Activated T-helper 9 cell treated with anti-CD3 and anti-CD28 coated beads, Interleukin-2, amount 50 U/mL, for 16 hours (primary cell): ENCODE measurements at regions not wholly inside any gene's neighbourhood (a gene's known extent, or its start where the extent isn't known, plus 50 kb on each side); places are given as distances from the start of the nearest gene placed in this dataset.

Experiments
- DNase-seq: peaks from one replicate; pipeline ENCODE4 v3.0.0-alpha.2; 2020; ENCODE audit warnings: low read depth

DNA sequence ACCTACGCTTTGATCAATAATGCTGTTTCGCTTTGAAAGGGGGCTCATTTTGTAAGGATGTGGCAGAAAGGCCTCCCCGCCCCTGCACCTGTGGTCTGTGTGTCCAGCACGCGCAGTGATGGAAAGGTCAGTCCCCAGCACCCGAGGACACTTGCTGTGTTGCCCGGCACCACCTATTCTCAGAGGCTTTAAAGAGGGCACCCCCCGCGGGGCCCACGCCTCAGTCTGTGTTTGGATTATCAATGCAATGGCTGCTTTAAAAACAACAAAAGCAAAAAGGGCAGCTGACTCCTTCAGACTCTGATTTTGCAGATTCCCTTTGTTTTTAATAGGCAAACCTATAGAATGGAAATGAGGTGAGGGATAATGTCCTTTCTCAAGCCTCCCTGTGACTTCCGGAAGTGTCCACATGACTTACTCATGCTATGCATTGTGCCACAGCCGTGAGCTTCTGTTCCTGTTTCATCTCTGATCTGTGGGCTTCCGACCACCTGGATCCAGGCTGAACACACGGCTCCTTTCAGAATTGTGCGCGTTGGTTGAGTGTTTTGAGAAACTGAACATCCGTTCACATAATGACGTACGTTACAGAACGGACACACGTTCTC lies 416.2 kb downstream of the IRX2 start:
- no peak for DNase-seq

DNA sequence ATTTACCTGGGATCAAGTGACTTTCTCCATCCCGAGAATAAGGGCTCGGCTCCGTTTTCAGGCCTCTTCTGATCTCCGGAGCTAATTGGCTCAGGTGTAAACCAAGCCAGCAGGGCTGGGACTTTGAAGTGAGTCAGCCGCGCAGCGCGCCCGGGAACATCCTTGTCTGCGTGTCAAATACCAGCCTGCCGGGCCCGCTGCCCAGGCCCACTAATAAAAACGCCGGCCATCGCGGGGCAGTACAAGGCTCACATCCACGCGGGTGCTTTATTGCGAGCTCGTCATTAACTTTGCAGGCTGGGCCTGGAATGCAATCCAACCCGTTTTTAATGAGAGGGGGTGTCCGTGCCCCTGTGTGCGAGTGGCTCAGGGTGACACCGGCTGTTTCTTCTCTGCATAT lies 416.8 kb downstream of the IRX2 start:
- no peak for DNase-seq

- DNase-seq, result no peak
Observed at GRCh38 chr5:2333291-2333690, 418.2 kb downstream of the IRX2 start.

GRCh38 chr5:2332521-2332920 lies 419.0 kb downstream of the IRX2 start:
- no peak for DNase-seq

DNA sequence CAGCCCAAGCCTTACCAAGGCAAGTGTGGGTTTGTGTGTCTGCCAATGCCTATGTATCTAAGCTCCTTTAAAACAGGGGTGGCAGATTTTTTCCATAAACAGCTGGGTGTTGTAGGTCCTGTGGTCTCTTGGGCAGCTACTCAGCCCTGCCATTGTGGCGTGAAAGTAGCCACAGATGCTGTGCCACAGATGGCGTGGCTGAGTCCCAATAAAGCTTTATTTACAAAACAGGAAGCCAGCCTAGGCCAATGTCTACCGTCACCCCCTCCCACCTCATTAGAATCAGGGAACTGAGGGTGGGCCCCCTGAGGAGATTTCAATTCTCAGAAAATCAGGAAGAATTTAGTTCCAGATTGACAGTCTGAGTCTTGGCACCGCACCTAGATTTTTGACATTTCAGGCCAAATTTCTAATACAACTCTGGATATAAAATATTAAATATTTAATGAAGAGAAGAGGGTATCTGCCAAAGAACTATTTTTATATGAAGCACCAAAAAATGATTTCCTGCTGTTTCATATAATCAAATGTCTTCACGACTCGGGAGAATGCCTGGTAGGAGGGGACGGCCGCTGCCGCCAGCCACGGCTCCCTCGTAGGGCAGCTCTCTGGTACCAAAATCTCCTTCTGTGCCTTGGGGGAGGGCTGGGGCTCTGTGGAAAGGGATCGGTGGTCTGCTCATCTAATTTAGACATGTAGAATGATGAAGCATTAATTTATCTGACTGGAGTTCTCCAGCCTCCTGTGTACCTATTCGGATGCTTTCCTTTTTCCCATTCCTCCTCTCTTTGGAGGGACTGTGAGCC lies 420.9 kb downstream of the IRX2 start:
- no peak for DNase-seq

DNA sequence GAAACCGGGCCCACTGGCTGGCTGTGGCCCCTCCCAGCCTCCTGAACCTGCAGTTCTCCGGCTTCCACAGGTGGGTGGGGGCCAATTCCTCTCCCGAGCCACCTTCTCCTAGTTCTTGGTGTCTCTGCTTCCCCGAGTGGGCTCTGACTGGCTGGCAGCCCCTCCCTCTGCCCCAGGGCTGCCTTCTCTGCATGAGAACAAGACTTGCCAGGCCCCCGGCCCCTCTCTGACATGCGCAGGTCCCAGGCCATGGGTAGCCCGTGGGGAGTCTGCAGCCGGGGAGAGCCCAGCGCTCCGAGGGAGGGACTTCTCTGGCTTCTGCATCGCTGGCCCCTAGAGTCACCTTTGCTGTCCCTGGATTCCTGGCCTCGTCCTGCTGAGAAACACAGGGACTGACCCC lies 421.7 kb downstream of the IRX2 start:
- no peak for DNase-seq

GRCh38 chr5:2326601-2327000 lies 424.9 kb downstream of the IRX2 start:
- DNase-seq, result no peak

DNA sequence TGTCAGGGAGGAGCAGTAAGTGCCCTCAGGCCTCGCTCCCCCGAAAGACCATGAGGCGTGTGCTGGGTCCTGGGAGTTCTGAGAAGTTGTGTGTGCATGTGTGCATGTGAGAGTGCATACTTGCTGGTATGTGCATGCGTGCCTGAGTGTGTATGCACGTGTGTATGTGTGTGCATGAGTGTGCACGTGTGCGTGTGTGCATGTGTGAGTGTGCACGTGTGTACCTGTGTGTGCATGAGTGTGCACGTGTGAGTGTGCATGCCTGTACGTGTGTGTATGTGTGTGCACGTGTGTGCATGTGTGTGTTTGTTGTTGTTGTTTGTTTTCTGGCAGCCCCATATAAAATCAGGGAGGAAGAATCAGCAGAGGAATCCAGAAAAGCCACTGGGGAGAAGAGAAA lies 426.7 kb downstream of the IRX2 start:
- no peak for DNase-seq

- no peak for DNase-seq
Observed at GRCh38 chr5:2320611-2321010, 430.9 kb downstream of the IRX2 start.

DNA sequence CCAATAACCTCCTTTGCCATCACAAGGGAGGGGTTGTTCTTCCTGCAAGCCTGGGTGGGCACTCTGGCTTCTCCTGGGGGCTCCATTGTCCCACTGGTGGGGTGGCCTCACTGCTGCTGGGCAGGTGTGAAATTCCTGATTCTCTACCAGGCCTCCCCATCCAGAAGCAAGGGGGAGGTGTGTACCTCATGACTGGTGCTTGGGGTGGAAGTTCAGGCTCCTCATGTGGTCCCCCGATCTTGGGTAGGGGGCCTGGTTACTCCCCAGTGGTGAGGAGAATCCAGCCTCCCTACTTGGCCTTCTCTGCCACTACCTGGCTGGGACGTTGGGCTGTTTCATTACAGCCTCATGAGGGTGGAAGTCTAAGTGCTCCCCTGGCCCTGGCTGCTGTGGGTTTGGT lies 433.9 kb downstream of the IRX2 start:
- no peak for DNase-seq

DNA sequence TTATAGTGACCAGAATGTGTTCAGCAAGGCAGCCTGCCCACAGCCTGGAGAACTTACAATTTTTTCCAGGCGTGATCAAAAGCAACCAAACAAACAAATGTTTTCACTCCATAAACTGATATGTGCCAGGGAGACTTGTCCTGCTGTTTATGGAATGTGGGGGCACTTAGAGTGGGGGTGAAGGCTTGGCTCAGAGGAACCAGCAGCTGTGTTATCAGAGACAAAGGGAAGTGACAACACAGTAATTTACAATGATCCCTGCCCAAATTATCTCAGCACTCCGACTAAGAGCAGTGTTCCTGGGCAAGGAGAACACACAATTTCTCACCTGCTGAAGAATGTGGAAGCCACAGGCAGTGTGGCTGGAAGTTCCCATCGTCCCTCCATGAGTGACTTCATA lies 429.1 kb upstream of the IRX4 start:
- no peak for DNase-seq

GRCh38 chr5:2310946-2311345 lies 428.2 kb upstream of the IRX4 start:
- DNase-seq, result no peak

GRCh38 chr5:2307631-2308030 lies 424.9 kb upstream of the IRX4 start:
- no peak for DNase-seq

GRCh38 chr5:2306711-2307110 lies 424.0 kb upstream of the IRX4 start:
- DNase-seq, result no peak

DNA sequence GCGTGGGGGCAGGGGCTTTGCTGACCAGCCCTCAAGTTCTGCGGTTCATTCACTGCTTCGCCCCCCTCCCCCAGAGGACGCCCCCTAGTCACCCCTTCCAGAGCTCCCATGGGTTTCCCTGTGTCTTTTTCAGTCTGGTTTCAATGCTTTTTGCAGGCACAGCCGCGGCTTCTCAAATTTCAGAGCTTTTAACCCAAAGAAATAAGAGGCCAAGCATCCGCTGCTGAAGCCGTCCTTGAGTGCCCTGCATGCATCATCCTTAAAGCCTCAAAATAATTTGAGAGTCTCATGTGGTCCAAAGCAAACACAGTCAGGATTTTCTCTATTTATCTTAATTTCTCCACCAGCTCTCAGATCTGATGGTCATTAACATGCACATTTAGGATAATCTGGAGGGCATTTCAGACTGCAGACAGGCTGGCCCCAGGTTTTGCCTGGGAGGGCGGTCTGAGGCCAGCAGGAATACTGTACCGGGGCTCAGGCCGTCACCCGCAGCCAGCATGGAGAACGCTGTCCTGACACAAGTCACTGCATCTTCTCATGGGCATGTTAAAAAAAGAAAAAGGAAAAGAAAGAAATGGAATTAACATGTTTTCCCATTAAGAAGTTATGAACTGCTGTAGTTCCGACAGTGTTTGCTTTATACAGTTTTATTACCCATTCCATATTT lies 420.8 kb upstream of the IRX4 start:
- DNase-seq, result no peak

- no peak for DNase-seq
Observed at GRCh38 chr5:2302169-2302568, 419.4 kb upstream of the IRX4 start.

- DNase-seq, result no peak
Observed at GRCh38 chr5:2300861-2301574, 418.3 kb upstream of the IRX4 start.

DNA sequence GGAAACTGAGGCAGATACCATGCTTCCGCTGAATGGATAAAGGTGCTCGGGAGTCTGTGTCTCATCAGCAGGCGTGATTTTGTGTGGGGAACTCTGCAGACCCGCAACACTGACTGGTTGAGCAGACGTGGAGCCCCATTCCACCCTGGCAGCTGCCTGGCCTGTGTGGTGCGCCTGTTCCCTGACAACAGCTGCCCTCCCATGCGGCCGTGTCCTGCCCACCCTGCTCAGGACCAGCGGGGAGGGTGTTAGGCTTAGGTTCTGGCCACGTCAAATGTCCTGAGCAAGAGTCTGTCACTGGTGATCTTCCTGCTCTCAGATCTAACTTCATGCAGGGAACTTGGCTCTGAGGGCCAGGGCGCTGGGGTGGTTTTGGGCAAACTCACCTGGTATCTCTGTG lies 417.7 kb upstream of the IRX4 start:
- DNase-seq, result no peak

GRCh38 chr5:2299388-2300220 lies 416.9 kb upstream of the IRX4 start:
- DNase-seq, result no peak

DNA sequence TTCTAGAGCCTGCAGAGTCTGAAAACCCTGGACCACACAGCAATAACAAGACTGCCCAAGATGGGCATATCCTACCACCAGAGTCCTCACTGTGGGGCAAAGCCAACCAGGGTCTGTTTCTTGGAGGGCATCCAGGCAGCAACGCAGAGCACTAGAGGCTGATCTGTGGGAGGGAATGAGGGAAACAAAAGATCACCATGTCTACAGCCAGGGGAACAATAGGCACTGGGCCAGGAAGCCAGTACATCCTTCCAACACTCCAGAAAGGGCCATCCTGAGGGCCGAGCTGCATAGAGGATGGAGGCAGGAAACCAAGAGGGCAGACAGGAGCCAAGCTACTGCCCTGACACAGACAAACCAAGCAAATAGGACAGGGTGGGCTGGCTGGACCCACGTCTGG lies 416.1 kb upstream of the IRX4 start:
- DNase-seq, result no peak

DNA sequence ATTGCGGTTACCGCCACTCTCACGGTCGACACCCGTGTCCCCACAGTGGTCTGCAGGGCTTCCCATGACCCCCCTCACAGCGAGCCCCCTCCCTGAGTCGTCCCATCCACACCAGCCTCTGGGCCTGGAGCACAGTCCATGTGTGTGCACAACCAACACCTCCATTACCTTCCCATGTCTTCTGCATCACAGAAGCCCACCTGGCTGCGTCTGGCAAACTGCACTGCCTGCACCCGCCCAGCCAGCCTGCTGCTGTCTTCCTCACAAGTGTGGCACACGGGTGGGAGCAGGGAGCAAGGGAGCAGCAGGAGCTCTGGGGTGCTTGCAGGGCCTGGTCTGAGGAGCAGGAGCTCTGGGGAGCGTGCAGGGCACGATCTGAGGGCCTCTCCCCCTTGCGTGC lies 415.3 kb upstream of the IRX4 start:
- no peak for DNase-seq

DNA sequence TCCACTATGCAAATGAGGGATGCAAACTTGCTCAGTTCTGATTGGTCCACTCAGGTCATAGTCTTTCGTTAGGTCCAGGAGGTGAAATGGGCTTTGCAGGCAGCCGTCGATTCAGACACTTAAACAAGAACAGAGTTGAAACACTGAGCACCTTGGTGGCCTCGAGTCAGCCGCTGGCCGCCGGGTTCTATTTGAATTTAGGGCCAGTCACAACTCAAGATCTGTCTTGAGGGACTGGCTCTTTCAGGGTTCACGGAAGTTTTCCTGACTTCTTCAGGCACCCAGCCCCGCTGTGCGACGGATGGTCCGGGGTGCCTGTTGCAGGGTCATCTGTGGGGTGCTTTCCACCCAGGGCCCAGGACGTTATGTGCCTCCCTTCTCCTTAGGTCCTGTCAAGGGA lies 412.8 kb upstream of the IRX4 start:
- no peak for DNase-seq
